ENCODE measurements at regions not wholly inside any gene's neighbourhood (a gene's known extent, or its start where the extent isn't known, plus 50 kb on each side); places are given as distances from the start of the nearest gene placed in this dataset.

- H3K27ac ChIP-seq: no peak overlapping the region
- H3K27me3 ChIP-seq: no peaks in the 10 kb centered on the region
- no peak overlapping the region for H3K4me3 ChIP-seq
- no peaks in the 10 kb centered on the region for H3K4me1 ChIP-seq
- 63 to 84% methylated on average over 5 of the region's 5 CpGs for WGBS, 2 donors
- no peaks in the 10 kb centered on the region for H3K9me3 ChIP-seq
- H3K36me3 ChIP-seq: no peaks in the 10 kb centered on the region
- DNase-seq: no peak
- intact Hi-C loops (cut with DNase I): no loop called here
- no peak for TF ChIP-seq CTCF (IDR thresholded peaks at IDR 0.05)
Measured at GRCh38 chr5:158532739-158533138, 567.0 kb downstream of the EBF1 start.

- Histone ChIP-seq H3K27ac (no peak overlapping the region), H3K27me3 (no peaks in the 10 kb centered on the region), H3K4me3 (no peak overlapping the region), H3K9me3 (no peaks in the 10 kb centered on the region), H3K4me1 (no peaks in the 10 kb centered on the region), H3K36me3 (no peaks in the 10 kb centered on the region)
- no peak for DNase-seq
- 77 to 82% methylated on average over 2 of the region's 2 CpGs for WGBS, 2 donors
- TF ChIP-seq POLR2A (IDR thresholded peaks at IDR 0.05) (no peak), CTCF (IDR thresholded peaks at IDR 0.05) (no peak)
- intact Hi-C loops (cut with DNase I): no loop called here
Measured at GRCh38 chr5:158531860-158532259, 567.9 kb downstream of the EBF1 start.

- intact Hi-C loops (cut with DNase I): no loop called here
- Histone ChIP-seq H3K4me3 (no peak overlapping the region), H3K27me3 (no peaks in the 10 kb centered on the region), H3K27ac (peak overlapping the region in 1 of 4 donors; percentile 21), H3K36me3 (no peaks in the 10 kb centered on the region), H3K9me3 (no peaks in the 10 kb centered on the region), H3K4me1 (no peaks in the 10 kb centered on the region)
- no peak for TF ChIP-seq POLR2A (IDR thresholded peaks at IDR 0.05)
- no peak for TF ChIP-seq CTCF (IDR thresholded peaks at IDR 0.05)
- no peak for DNase-seq
Measured at GRCh38 chr5:158530115-158530514, 569.6 kb downstream of the EBF1 start.

- no peak for DNase-seq
- WGBS, 2 donors: 67 to 76% methylated on average over 5 of the region's 5 CpGs
- no peaks in the 10 kb centered on the region for H3K36me3 ChIP-seq
- H3K4me1 ChIP-seq: no peaks in the 10 kb centered on the region
- intact Hi-C loops (cut with DNase I): no loop called here
- H3K27ac ChIP-seq: peak overlapping the region in 1 of 4 donors; percentile 21
- H3K9me3 ChIP-seq: no peaks in the 10 kb centered on the region
- TF ChIP-seq POLR2A (IDR thresholded peaks at IDR 0.05): no peak
- TF ChIP-seq CTCF (IDR thresholded peaks at IDR 0.05): no peak
- no peaks in the 10 kb centered on the region for H3K27me3 ChIP-seq
- H3K4me3 ChIP-seq: no peak overlapping the region
Measured at GRCh38 chr5:158529454-158529853, 570.3 kb downstream of the EBF1 start.

- 63 to 68% methylated on average over 4 of the region's 4 CpGs for WGBS, 2 donors
- no peak for DNase-seq
- Histone ChIP-seq H3K4me1 (no peaks in the 10 kb centered on the region), H3K36me3 (no peaks in the 10 kb centered on the region), H3K27me3 (no peaks in the 10 kb centered on the region), H3K4me3 (no peak overlapping the region), H3K27ac (no peak overlapping the region), H3K9me3 (no peaks in the 10 kb centered on the region)
- intact Hi-C loops (cut with DNase I): no loop called here
- TF ChIP-seq CTCF (IDR thresholded peaks at IDR 0.05): no peak
- no peak for TF ChIP-seq POLR2A (IDR thresholded peaks at IDR 0.05)
Measured at GRCh38 chr5:158525663-158526062, 574.1 kb downstream of the EBF1 start.
